ENCODE measurements at regions not wholly inside any gene's neighbourhood (a gene's known extent, or its start where the extent isn't known, plus 50 kb on each side); places are given as distances from the start of the nearest gene placed in this dataset.

DNA sequence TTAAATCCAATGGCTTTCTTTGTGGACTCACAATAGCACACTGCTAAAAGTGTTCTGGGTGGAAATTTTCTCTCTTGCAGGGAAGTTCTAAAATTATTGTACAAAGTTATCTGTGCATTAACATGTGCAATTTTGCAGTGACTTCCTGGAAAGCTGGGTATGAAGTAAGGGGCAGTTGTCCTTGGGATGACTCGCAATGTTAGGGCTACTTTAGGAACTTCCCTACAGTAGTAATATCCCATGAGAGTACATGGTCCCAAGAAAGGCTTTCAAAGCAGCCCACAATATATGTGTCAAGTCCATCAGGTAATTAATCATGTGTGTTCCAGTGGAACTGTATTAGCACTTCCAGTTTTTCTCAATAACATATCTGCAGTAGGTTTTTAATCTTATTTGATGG lies 201.0 kb upstream of the UBE2E2 start:
- no peaks in the 10 kb centered on the region for H3K9me1 ChIP-seq (ENCODE audit: control insufficient read depth, insufficient read depth, low read length)
- intact Hi-C loops (cut with micrococcal nuclease) (no loop called here), in situ Hi-C loops (cut with MboI) (no loop called here)
- CTCF ChIA-PET (ENCODE audit: low intra/inter-chr PET ratio): no interaction called here
- no peak overlapping the region for H3K4me2 ChIP-seq (ENCODE audit: insufficient read depth, low read length)
- no peak overlapping the region for H3K4me3 ChIP-seq
- H3K79me2 ChIP-seq (ENCODE audit: control insufficient read depth, insufficient read depth, low read length): no peaks in the 10 kb centered on the region
- H3K27ac ChIP-seq (ENCODE audit: extremely low read depth, low read depth, low read length): no peak overlapping the region
- FAIRE-seq (no peak), DNase-seq (ENCODE audit: extremely low read depth in 1 of 4, low spot score in 3 of 4) (no peak), ATAC-seq (no peak)
- POLR2A ChIA-PET: no interaction called here
- H3K4me1 ChIP-seq (replicated peaks in 1 of 2; ENCODE audit: control insufficient read depth in 2 of 2, insufficient read depth in 2 of 2, low read length in 2 of 2): no peaks in the 10 kb centered on the region
- no peak overlapping the region for H2AFZ ChIP-seq (ENCODE audit: low read depth, low read length)
- H3K36me3 ChIP-seq (ENCODE audit: control insufficient read depth, insufficient read depth, low read length): no peaks in the 10 kb centered on the region
- no peaks in the 10 kb centered on the region for H4K20me1 ChIP-seq (replicated peaks; ENCODE audit: control insufficient read depth, insufficient read depth, low read length)
- WGBS (ENCODE audit: insufficient coverage, low coverage, missing lambda C conversion rate): 5% methylated on average over 1 of the region's 1 CpG
- H3K9ac ChIP-seq (ENCODE audit: insufficient read depth in 1 of 2, low read depth in 2 of 2, low read length in 2 of 2): no peak overlapping the region
- no peaks in the 10 kb centered on the region; the same call in 1 of the 2 replicates for H3K9me3 ChIP-seq (replicated peaks; ENCODE audit: control insufficient read depth, insufficient read depth, low read depth, low read length)
- BruUV-seq (replicated peaks): no TSS peak
- no peaks in the 10 kb centered on the region for H3K27me3 ChIP-seq (ENCODE audit: control insufficient read depth in 2 of 2, insufficient read depth in 2 of 2, low read length in 2 of 2)
- no peak for TF ChIP-seq CREM (IDR thresholded peaks at IDR 0.05; ENCODE audit: low read depth)
- no peak for TF ChIP-seq MAZ (CRISPR knock-in tag; conservative IDR thresholded peaks at IDR 0.05 in 1 of 2, IDR thresholded peaks at IDR 0.05 in 1 of 2)
- TF ChIP-seq RFX1 (IDR thresholded peaks at IDR 0.05): no peak
- TF ChIP-seq, protein P1, sequence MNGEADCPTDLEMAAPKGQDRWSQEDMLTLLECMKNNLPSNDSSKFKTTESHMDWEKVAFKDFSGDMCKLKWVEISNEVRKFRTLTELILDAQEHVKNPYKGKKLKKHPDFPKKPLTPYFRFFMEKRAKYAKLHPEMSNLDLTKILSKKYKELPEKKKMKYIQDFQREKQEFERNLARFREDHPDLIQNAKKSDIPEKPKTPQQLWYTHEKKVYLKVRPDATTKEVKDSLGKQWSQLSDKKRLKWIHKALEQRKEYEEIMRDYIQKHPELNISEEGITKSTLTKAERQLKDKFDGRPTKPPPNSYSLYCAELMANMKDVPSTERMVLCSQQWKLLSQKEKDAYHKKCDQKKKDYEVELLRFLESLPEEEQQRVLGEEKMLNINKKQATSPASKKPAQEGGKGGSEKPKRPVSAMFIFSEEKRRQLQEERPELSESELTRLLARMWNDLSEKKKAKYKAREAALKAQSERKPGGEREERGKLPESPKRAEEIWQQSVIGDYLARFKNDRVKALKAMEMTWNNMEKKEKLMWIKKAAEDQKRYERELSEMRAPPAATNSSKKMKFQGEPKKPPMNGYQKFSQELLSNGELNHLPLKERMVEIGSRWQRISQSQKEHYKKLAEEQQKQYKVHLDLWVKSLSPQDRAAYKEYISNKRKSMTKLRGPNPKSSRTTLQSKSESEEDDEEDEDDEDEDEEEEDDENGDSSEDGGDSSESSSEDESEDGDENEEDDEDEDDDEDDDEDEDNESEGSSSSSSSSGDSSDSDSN (IDR thresholded peaks at IDR 0.05; ENCODE audit: borderline replicate concordance in 1 of 2, low read depth in 2 of 2, low read length in 2 of 2): no peak
- no peak for TF ChIP-seq MYBL2 (IDR thresholded peaks at IDR 0.05; ENCODE audit: low read depth)
- TF ChIP-seq MYBL2 (CRISPR knock-in tag; IDR thresholded peaks at IDR 0.05; ENCODE audit: borderline replicate concordance): no peak
- no peak for TF ChIP-seq ADNP (tag; IDR thresholded peaks at IDR 0.05)
- TF ChIP-seq, protein P2, sequence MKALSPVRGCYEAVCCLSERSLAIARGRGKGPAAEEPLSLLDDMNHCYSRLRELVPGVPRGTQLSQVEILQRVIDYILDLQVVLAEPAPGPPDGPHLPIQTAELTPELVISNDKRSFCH (CRISPR knock-in tag; IDR thresholded peaks at IDR 0.05): no peak
- TF ChIP-seq, protein P2 (tag; IDR thresholded peaks at IDR 0.05): no peak
- no peak for TF ChIP-seq NBN (IDR thresholded peaks at IDR 0.05; ENCODE audit: low read depth)
- TF ChIP-seq FOXA3 (CRISPR knock-in tag; conservative IDR thresholded peaks at IDR 0.05 in 1 of 2, IDR thresholded peaks at IDR 0.05 in 1 of 2): no peak
- TF ChIP-seq SNRNP70 (optimal IDR thresholded peaks at IDR 0.05; ENCODE audit: low read depth, low read length): no peak
- TF ChIP-seq MEF2A (IDR thresholded peaks at IDR 0.05; ENCODE audit: control insufficient read depth, low read depth, low read length): no peak
- TF ChIP-seq, protein P3, sequence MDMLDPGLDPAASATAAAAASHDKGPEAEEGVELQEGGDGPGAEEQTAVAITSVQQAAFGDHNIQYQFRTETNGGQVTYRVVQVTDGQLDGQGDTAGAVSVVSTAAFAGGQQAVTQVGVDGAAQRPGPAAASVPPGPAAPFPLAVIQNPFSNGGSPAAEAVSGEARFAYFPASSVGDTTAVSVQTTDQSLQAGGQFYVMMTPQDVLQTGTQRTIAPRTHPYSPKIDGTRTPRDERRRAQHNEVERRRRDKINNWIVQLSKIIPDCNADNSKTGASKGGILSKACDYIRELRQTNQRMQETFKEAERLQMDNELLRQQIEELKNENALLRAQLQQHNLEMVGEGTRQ (CRISPR knock-in tag; IDR thresholded peaks at IDR 0.05): no peak
- TF ChIP-seq GATAD2A (IDR thresholded peaks at IDR 0.05): no peak
- no peak for TF ChIP-seq JUND (IDR thresholded peaks at IDR 0.05; ENCODE audit: borderline replicate concordance, low read depth, low read length)
- no peak for TF ChIP-seq JUND (tag; IDR thresholded peaks at IDR 0.05; ENCODE audit: borderline replicate concordance, low read depth, low read length)
- no peak for TF ChIP-seq CHD1 (IDR thresholded peaks at IDR 0.05; ENCODE audit: low read length)
- no peak for TF ChIP-seq ZNF165 (CRISPR knock-in tag; IDR thresholded peaks at IDR 0.05; ENCODE audit: borderline replicate concordance)
